Fibroblast of pulmonary artery (primary cell): ENCODE measurements at regions not wholly inside any gene's neighbourhood (a gene's known extent, or its start where the extent isn't known, plus 50 kb on each side); places are given as distances from the start of the nearest gene placed in this dataset.

Source experiments
- DNase-seq: peaks from one replicate; pipeline ENCODE4 v3.0.0-alpha.2; 2010; ENCODE audit warnings: low read depth
- H3K4me3 ChIP-seq: replicated peaks from 2 replicates; pipeline ENCODE4 v1.5.1; 2011; ENCODE audit warnings: low read depth, mild to moderate bottlenecking, control low read depth, low read length, moderate library complexity
- CTCF ChIP-seq: IDR thresholded peaks from 2 replicates; pipeline ENCODE4 v1.5.1; 2011; ENCODE audit warnings: mild to moderate bottlenecking, control low read depth, low read length, inconsistent platforms; ENCODE audit errors: missing control alignments

GRCh38 chr10:83963446-83963845, 175.9 kb upstream of the GHITM start:
- H3K4me3 ChIP-seq: no peak overlapping the region
- DNase-seq: no peak
- no peak for TF ChIP-seq CTCF

- H3K4me3 ChIP-seq: no peak overlapping the region
- TF ChIP-seq CTCF: no peak
- no peak for DNase-seq
These were observed 173.8 kb upstream of the GHITM start for GRCh38 chr10:83965473-83965872.

- H3K4me3 ChIP-seq: no peak overlapping the region
- TF ChIP-seq CTCF: no peak
- DNase-seq: no peak
These were observed 171.3 kb upstream of the GHITM start for GRCh38 chr10:83968052-83968451.

- TF ChIP-seq CTCF: no peak
- no peak overlapping the region for H3K4me3 ChIP-seq
- DNase-seq: no peak
These were observed 160.5 kb upstream of the GHITM start for GRCh38 chr10:83978681-83979383.

GRCh38 chr10:83982812-83983211, 156.5 kb upstream of the GHITM start:
- no peak for DNase-seq
- no peak for TF ChIP-seq CTCF
- no peak overlapping the region for H3K4me3 ChIP-seq

- TF ChIP-seq CTCF: no peak
- peak; percentile 27 for DNase-seq
- H3K4me3 ChIP-seq: no peak overlapping the region
These were observed 155.6 kb upstream of the GHITM start for GRCh38 chr10:83983578-83984255.

- no peak overlapping the region for H3K4me3 ChIP-seq
- DNase-seq: no peak
- TF ChIP-seq CTCF: no peak
These were observed 155.1 kb upstream of the GHITM start for GRCh38 chr10:83984256-83984640.
